GM12878 (cell line): ENCODE measurements at regions not wholly inside any gene's neighbourhood (a gene's known extent, or its start where the extent isn't known, plus 50 kb on each side); places are given as distances from the start of the nearest gene placed in this dataset.

Experiments used
- ATAC-seq: fragments of 200-7000 bp; cut with Tn5 transposase; 3 replicates; pipeline ENCODE4 v1.9.1; 2020; ENCODE audit warnings: mild to moderate bottlenecking, moderate library complexity
- BruUV-seq: library from RNA; stranded (reverse); fragments of 400-500 nt; replicated peaks from 2 replicates; lab custom pipeline; 2021; lab: Mats Ljungman, UMichigan
- CTCF ChIA-PET: fragments of 300-600 bp; sonication (Branson Sonifier 250); formaldehyde crosslinking; extraction: SDS; loops from one replicate; lab custom pipeline; 2021; ENCODE audit warnings: inconsistent platforms; lab: Yijun Ruan, JAX
- POLR2A ChIA-PET: fragments of 350-600 bp; formaldehyde crosslinking; extraction: SDS; loops from one replicate; lab custom pipeline; 2021; ENCODE audit warnings: inconsistent platforms; lab: Charles Lee
- RAD21 ChIA-PET: fragments of 300-600 bp; sonication (Branson Sonifier 250); formaldehyde crosslinking; loops from one replicate; lab custom pipeline; 2023; ENCODE audit warnings: antibody characterized with exemption; ENCODE audit not compliant: unreplicated experiment; lab: Charles Lee
- SMC1A ChIA-PET: fragments of 300-600 bp; sonication (Branson Sonifier 250); formaldehyde crosslinking; loops from one replicate; lab custom pipeline; 2023; ENCODE audit not compliant: unreplicated experiment, uncharacterized antibody; lab: Charles Lee
- DNase-seq: peaks from one replicate; pipeline ENCODE4 v3.0.0-alpha.2; 2011; ENCODE audit warnings: low read depth, low spot score
- FAIRE-seq: peaks from 3 replicates; lab custom pipeline; 2011; peaks lifted over from hg19 to GRCh38; lab: Jason Lieb, UNC
- H2AFZ ChIP-seq: 2 replicates; pipeline ENCODE4 v1.6.0; 2011; ENCODE audit warnings: low read depth, low read length, control low read depth; ENCODE audit not compliant: control insufficient read depth
- H3K27ac ChIP-seq: 2 replicates; pipeline ENCODE4 v1.5.1; 2011; ENCODE audit warnings: control low read depth; ENCODE audit not compliant: control insufficient read depth, insufficient read depth
- H3K27me3 ChIP-seq, 2 experiments: replicated peaks in 1 of 2; 2 replicates each; pipeline versions ENCODE4 v1.6.0 to v1.6.1; 2011; ENCODE audit warnings: low read length in 1 of 2; ENCODE audit not compliant: control insufficient read depth in 2 of 2, insufficient read depth in 2 of 2
- H3K36me3 ChIP-seq, 2 experiments: 2 replicates each; pipeline ENCODE4 v1.5.1; 2011; ENCODE audit warnings: low read length in 1 of 2; ENCODE audit not compliant: control insufficient read depth in 2 of 2, insufficient read depth in 2 of 2
- H3K4me1 ChIP-seq: 2 replicates; pipeline ENCODE4 v1.6.1; 2011; ENCODE audit warnings: mild to moderate bottlenecking, low read length, moderate library complexity, mixed read lengths; ENCODE audit not compliant: control insufficient read depth, insufficient read depth
- H3K4me2 ChIP-seq: 2 replicates; pipeline ENCODE4 v1.6.0; 2011; ENCODE audit warnings: control low read depth; ENCODE audit not compliant: control insufficient read depth, insufficient read depth
- H3K4me3 ChIP-seq: fragments of 200-600 bp; sonication (generic); 2 replicates; pipeline ENCODE4 v1.5.1; 2016
- H3K79me2 ChIP-seq: 2 replicates; pipeline ENCODE4 v1.6.0; 2011; ENCODE audit warnings: low read length; ENCODE audit not compliant: control insufficient read depth, insufficient read depth
- H3K9ac ChIP-seq: 2 replicates; pipeline ENCODE4 v1.8.0; 2011; ENCODE audit warnings: low read length, control low read depth, mixed read lengths; ENCODE audit not compliant: control insufficient read depth, insufficient read depth
- H3K9me3 ChIP-seq: replicated peaks from 3 replicates; pipeline ENCODE4 v1.5.1; 2011; ENCODE audit warnings: mild to moderate bottlenecking, low read length; ENCODE audit not compliant: control insufficient read depth, insufficient read depth
- H4K20me1 ChIP-seq: 2 replicates; pipeline ENCODE4 v1.6.0; 2011; ENCODE audit not compliant: control insufficient read depth, insufficient read depth
- EP300 ChIP-seq, 2 experiments: fragments of 150-350 bp in 1 of 2; IDR thresholded peaks; 2 replicates each; pipeline ENCODE4 v1.6.1; 2011 to 2012; ENCODE audit warnings: low read depth in 2 of 2, low read length in 2 of 2, borderline replicate concordance in 1 of 2, improper control_type of control experiment in 1 of 2, inconsistent platforms in 1 of 2; ENCODE audit not compliant: control insufficient read depth in 1 of 2
- KAT2A ChIP-seq: conservative IDR thresholded peaks from 2 replicates; pipeline ENCODE4 v1.6.1; 2011; ENCODE audit warnings: low read depth, low read length; ENCODE audit not compliant: control insufficient read depth
- WGBS: methylation state at CpG from one replicate; pipeline ENCODE4 v1.1.6; 2016; ENCODE audit warnings: low lambda C conversion rate; ENCODE audit not compliant: insufficient replicate concordance, insufficient coverage; ENCODE audit errors: missing lambda C conversion rate; 5-methylcytosine and 5-hydroxymethylcytosine counted together
- in situ Hi-C: fragments of 300-500 bp; cut with MboI; formaldehyde crosslinking; loops from 9 replicates; pipeline ENCODE4 v1.14.3; 2018; ENCODE audit warnings: mixed read lengths
- intact Hi-C: fragments of 100-400 bp; cut with micrococcal nuclease; formaldehyde crosslinking; loops from one replicate; pipeline ENCODE4 v1.14.2; 2022; ENCODE audit not compliant: unreplicated experiment
- TF ChIP-seq, protein P1 (sequence below): fragments of 450-650 bp; IDR thresholded peaks from 2 replicates; pipeline ENCODE4 v1.6.1; 2017; ENCODE audit warnings: mild to moderate bottlenecking, moderate library complexity
- TF ChIP-seq, protein P2 (sequence below): IDR thresholded peaks from 2 replicates; pipeline ENCODE4 v1.6.1; 2011; ENCODE audit warnings: low read depth, mild to moderate bottlenecking, low read length, moderate library complexity, borderline replicate concordance; ENCODE audit errors: extremely low read depth
- TF ChIP-seq, protein P3 (sequence below): fragments of 450-650 bp; IDR thresholded peaks from 2 replicates; pipeline ENCODE4 v1.6.1; 2016; ENCODE audit warnings: mild to moderate bottlenecking, moderate library complexity, borderline replicate concordance

DNA sequence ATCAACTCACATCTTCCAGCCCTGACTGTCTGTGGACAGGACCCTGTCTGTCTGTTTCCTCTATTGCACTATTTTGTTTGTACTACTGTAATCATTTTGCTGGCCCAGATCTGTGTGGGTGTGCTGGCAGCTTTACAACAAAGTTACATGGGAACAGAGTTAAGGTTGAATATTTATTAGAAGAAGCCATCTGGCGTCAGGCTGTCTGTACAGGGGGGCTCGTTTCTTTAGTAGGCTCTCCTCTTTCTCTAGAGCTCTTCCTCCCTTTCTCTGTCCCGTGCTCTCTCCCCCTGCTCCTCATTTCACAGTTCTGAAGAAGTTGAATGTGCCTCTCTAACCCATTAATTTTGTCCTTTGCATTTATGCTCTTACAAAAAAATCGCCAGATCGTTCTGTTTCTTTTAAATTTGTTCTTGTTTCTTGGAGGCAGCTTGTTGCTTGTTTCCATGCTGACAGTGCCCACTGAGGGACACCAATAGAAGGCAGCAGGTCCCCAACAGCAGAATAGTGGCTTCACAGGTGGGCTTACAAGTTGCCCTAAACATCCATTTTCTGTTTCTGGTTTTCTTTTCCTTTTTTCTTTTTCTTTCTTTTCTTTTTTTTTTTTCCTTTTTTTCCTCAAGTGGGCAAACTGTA is 315.2 kb upstream of the ZEB2 start:
- RAD21 ChIA-PET = no interaction called here
- Histone ChIP-seq H4K20me1 (no peaks in the 10 kb centered on the region), H3K4me2 (no peak overlapping the region), H3K36me3 (no peaks in the 10 kb centered on the region), H3K4me3 (no peak overlapping the region), H3K9ac (no peak overlapping the region), H3K4me1 (no peaks in the 10 kb centered on the region), H3K27me3 (no peaks in the 10 kb centered on the region), H3K9me3 (no peaks in the 10 kb centered on the region), H2AFZ (no peak overlapping the region), H3K79me2 (no peaks in the 10 kb centered on the region), H3K27ac (no peak overlapping the region)
- FAIRE-seq (no peak), ATAC-seq (no peak), DNase-seq (no peak)
- intact Hi-C loops (no loop called here), in situ Hi-C loops (no loop called here)
- TF ChIP-seq KAT2A (no peak), EP300 (IDR thresholded peaks at IDR 0.05; ENCODE audit: borderline replicate concordance in 1 of 2, control insufficient read depth in 1 of 2, low read depth in 2 of 2, low read length in 2 of 2) (no peak)
- TF ChIP-seq, protein P1, sequence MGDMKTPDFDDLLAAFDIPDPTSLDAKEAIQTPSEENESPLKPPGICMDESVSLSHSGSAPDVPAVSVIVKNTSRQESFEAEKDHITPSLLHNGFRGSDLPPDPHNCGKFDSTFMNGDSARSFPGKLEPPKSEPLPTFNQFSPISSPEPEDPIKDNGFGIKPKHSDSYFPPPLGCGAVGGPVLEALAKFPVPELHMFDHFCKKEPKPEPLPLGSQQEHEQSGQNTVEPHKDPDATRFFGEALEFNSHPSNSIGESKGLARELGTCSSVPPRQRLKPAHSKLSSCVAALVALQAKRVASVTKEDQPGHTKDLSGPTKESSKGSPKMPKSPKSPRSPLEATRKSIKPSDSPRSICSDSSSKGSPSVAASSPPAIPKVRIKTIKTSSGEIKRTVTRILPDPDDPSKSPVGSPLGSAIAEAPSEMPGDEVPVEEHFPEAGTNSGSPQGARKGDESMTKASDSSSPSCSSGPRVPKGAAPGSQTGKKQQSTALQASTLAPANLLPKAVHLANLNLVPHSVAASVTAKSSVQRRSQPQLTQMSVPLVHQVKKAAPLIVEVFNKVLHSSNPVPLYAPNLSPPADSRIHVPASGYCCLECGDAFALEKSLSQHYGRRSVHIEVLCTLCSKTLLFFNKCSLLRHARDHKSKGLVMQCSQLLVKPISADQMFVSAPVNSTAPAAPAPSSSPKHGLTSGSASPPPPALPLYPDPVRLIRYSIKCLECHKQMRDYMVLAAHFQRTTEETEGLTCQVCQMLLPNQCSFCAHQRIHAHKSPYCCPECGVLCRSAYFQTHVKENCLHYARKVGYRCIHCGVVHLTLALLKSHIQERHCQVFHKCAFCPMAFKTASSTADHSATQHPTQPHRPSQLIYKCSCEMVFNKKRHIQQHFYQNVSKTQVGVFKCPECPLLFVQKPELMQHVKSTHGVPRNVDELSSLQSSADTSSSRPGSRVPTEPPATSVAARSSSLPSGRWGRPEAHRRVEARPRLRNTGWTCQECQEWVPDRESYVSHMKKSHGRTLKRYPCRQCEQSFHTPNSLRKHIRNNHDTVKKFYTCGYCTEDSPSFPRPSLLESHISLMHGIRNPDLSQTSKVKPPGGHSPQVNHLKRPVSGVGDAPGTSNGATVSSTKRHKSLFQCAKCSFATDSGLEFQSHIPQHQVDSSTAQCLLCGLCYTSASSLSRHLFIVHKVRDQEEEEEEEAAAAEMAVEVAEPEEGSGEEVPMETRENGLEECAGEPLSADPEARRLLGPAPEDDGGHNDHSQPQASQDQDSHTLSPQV = no peak
- TF ChIP-seq, protein P2, sequence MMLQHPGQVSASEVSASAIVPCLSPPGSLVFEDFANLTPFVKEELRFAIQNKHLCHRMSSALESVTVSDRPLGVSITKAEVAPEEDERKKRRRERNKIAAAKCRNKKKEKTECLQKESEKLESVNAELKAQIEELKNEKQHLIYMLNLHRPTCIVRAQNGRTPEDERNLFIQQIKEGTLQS = no peak
- TF ChIP-seq, protein P3, sequence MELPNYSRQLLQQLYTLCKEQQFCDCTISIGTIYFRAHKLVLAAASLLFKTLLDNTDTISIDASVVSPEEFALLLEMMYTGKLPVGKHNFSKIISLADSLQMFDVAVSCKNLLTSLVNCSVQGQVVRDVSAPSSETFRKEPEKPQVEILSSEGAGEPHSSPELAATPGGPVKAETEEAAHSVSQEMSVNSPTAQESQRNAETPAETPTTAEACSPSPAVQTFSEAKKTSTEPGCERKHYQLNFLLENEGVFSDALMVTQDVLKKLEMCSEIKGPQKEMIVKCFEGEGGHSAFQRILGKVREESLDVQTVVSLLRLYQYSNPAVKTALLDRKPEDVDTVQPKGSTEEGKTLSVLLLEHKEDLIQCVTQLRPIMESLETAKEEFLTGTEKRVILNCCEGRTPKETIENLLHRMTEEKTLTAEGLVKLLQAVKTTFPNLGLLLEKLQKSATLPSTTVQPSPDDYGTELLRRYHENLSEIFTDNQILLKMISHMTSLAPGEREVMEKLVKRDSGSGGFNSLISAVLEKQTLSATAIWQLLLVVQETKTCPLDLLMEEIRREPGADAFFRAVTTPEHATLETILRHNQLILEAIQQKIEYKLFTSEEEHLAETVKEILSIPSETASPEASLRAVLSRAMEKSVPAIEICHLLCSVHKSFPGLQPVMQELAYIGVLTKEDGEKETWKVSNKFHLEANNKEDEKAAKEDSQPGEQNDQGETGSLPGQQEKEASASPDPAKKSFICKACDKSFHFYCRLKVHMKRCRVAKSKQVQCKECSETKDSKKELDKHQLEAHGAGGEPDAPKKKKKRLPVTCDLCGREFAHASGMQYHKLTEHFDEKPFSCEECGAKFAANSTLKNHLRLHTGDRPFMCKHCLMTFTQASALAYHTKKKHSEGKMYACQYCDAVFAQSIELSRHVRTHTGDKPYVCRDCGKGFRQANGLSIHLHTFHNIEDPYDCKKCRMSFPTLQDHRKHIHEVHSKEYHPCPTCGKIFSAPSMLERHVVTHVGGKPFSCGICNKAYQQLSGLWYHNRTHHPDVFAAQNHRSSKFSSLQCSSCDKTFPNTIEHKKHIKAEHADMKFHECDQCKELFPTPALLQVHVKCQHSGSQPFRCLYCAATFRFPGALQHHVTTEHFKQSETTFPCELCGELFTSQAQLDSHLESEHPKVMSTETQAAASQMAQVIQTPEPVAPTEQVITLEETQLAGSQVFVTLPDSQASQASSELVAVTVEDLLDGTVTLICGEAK = no peak
- CTCF ChIA-PET = no interaction called here
- no TSS peak for BruUV-seq
- POLR2A ChIA-PET = no interaction called here
- 3% methylated on average over 5 of the region's 5 CpGs for WGBS
- SMC1A ChIA-PET = no interaction called here
